ENCODE measurements at regions not wholly inside any gene's neighbourhood (a gene's known extent, or its start where the extent isn't known, plus 50 kb on each side); places are given as distances from the start of the nearest gene placed in this dataset.
A peak's percentile ranks its signal among the peaks of the same experiment; 100 is the strongest.

GRCh38 chr3:181066143-181067087 is 76.9 kb upstream of the DNAJC19 start:
- no peak overlapping the region for H2BK120ac ChIP-seq (ENCODE audit: low read depth, low read length)
- H3K4ac ChIP-seq (ENCODE audit: low read length): no peak overlapping the region
- no peak overlapping the region for H3K18ac ChIP-seq (ENCODE audit: low read length)
- no peak overlapping the region for H2AK5ac ChIP-seq (ENCODE audit: low read depth, low read length)
- no peaks in the 10 kb centered on the region for H3K79me1 ChIP-seq (ENCODE audit: low read depth, low read length)
- no peak overlapping the region for H3K23ac ChIP-seq (ENCODE audit: low read depth, low read length, poor library complexity)
- H3K4me1 ChIP-seq (ENCODE audit: control insufficient read depth in 2 of 2, insufficient read depth in 1 of 2, low read depth in 1 of 2, low read length in 2 of 2): no peaks in the 10 kb centered on the region
- H4K91ac ChIP-seq (ENCODE audit: low read depth, low read length, poor library complexity): no peak overlapping the region
- no peak overlapping the region for H3K14ac ChIP-seq (ENCODE audit: low read length)
- H3K36me3 ChIP-seq (replicated peaks in 1 of 2; ENCODE audit: control insufficient read depth in 2 of 2, insufficient read depth in 2 of 2, low read length in 2 of 2): no peaks in the 10 kb centered on the region
- no peak overlapping the region for H3K4me3 ChIP-seq (ENCODE audit: low read length in 2 of 2)
- no peak overlapping the region for H2AFZ ChIP-seq (ENCODE audit: low read length)
- no peak overlapping the region for H3K9ac ChIP-seq (ENCODE audit: low read depth, low read length, poor library complexity)
- peaks cover 0 to 3% (median 0%) of the 10 kb centered on the region in 3 experiments for H3K27me3 ChIP-seq (ENCODE audit: control insufficient read depth in 3 of 3, insufficient read depth in 3 of 3, low read depth in 1 of 3, low read length in 3 of 3)
- H3K4me2 ChIP-seq (ENCODE audit: insufficient read depth, low read length, poor library complexity, severe bottlenecking): no peak overlapping the region
- no peak overlapping the region for H2BK12ac ChIP-seq (ENCODE audit: low read length)
- WGBS, 2 donors (ENCODE audit: extremely low coverage in 2 of 2, insufficient read length in 2 of 2, insufficient replicate concordance in 1 of 2): no CpG with 5 or more reads among the region's 4 CpGs
- no peaks in the 10 kb centered on the region for H3K9me3 ChIP-seq (replicated peaks in 1 of 2; ENCODE audit: control insufficient read depth in 2 of 2, insufficient read depth in 1 of 2, low read depth in 1 of 2, low read length in 2 of 2)
- no peak for DNase-seq (ENCODE audit: low spot score)
- H2BK5ac ChIP-seq (ENCODE audit: low read length): no peak overlapping the region
- no peak overlapping the region for H2BK15ac ChIP-seq (ENCODE audit: low read length)
- peak overlapping the region; percentile 4 for H3K27ac ChIP-seq (replicated peaks; ENCODE audit: low read length)
- H4K8ac ChIP-seq (ENCODE audit: low read depth, low read length): no peak overlapping the region

GRCh38 chr3:181056136-181056732 is 66.7 kb upstream of the DNAJC19 start:
- no peak overlapping the region for H2BK5ac ChIP-seq (ENCODE audit: low read length)
- H3K27ac ChIP-seq (replicated peaks; ENCODE audit: low read length): no peak overlapping the region
- no peak overlapping the region for H2BK12ac ChIP-seq (ENCODE audit: low read length)
- H3K4me2 ChIP-seq (ENCODE audit: insufficient read depth, low read length, poor library complexity, severe bottlenecking): no peak overlapping the region
- H2BK15ac ChIP-seq (ENCODE audit: low read length): no peak overlapping the region
- H3K36me3 ChIP-seq (replicated peaks in 1 of 2; ENCODE audit: control insufficient read depth in 2 of 2, insufficient read depth in 2 of 2, low read length in 2 of 2): no peaks in the 10 kb centered on the region
- no peaks in the 10 kb centered on the region for H3K79me1 ChIP-seq (ENCODE audit: low read depth, low read length)
- no peak overlapping the region for H4K91ac ChIP-seq (ENCODE audit: low read depth, low read length, poor library complexity)
- H3K4me1 ChIP-seq (ENCODE audit: control insufficient read depth in 2 of 2, insufficient read depth in 1 of 2, low read depth in 1 of 2, low read length in 2 of 2): peaks cover 0 to 9% of the 10 kb centered on the region in 2 donors
- no peak overlapping the region for H3K18ac ChIP-seq (ENCODE audit: low read length)
- no CpG with 5 or more reads among the region's 4 CpGs for WGBS, 2 donors (ENCODE audit: extremely low coverage in 2 of 2, insufficient read length in 2 of 2, insufficient replicate concordance in 1 of 2)
- no peak overlapping the region for H3K14ac ChIP-seq (ENCODE audit: low read length)
- no peak overlapping the region for H3K4ac ChIP-seq (ENCODE audit: low read length)
- H3K27me3 ChIP-seq (ENCODE audit: control insufficient read depth in 3 of 3, insufficient read depth in 3 of 3, low read depth in 1 of 3, low read length in 3 of 3): no peaks in the 10 kb centered on the region
- H3K9ac ChIP-seq (ENCODE audit: low read depth, low read length, poor library complexity): no peak overlapping the region
- no peak for DNase-seq (ENCODE audit: low spot score)
- no peaks in the 10 kb centered on the region for H3K9me3 ChIP-seq (replicated peaks in 1 of 2; ENCODE audit: control insufficient read depth in 2 of 2, insufficient read depth in 1 of 2, low read depth in 1 of 2, low read length in 2 of 2)
- no peak overlapping the region for H3K4me3 ChIP-seq (ENCODE audit: low read length in 2 of 2)
- H2AK5ac ChIP-seq (ENCODE audit: low read depth, low read length): no peak overlapping the region
- no peak overlapping the region for H2AFZ ChIP-seq (ENCODE audit: low read length)
- no peak overlapping the region for H3K23ac ChIP-seq (ENCODE audit: low read depth, low read length, poor library complexity)
- H2BK120ac ChIP-seq (ENCODE audit: low read depth, low read length): no peak overlapping the region
- no peak overlapping the region for H4K8ac ChIP-seq (ENCODE audit: low read depth, low read length)

- Histone ChIP-seq H3K4ac (ENCODE audit: low read length) (no peak overlapping the region), H3K4me2 (ENCODE audit: insufficient read depth, low read length, poor library complexity, severe bottlenecking) (no peak overlapping the region), H2AK5ac (ENCODE audit: low read depth, low read length) (no peak overlapping the region), H2BK5ac (ENCODE audit: low read length) (no peak overlapping the region), H4K91ac (ENCODE audit: low read depth, low read length, poor library complexity) (no peak overlapping the region), H3K4me3 (ENCODE audit: low read length in 2 of 2) (no peak overlapping the region), H3K18ac (ENCODE audit: low read length) (no peak overlapping the region), H3K23ac (ENCODE audit: low read depth, low read length, poor library complexity) (no peak overlapping the region), H3K9me3 (replicated peaks in 1 of 2; ENCODE audit: control insufficient read depth in 2 of 2, insufficient read depth in 1 of 2, low read depth in 1 of 2, low read length in 2 of 2) (no peaks in the 10 kb centered on the region), H3K14ac (ENCODE audit: low read length) (no peak overlapping the region), H3K36me3 (replicated peaks in 1 of 2; ENCODE audit: control insufficient read depth in 2 of 2, insufficient read depth in 2 of 2, low read length in 2 of 2) (no peaks in the 10 kb centered on the region), H3K27me3 (ENCODE audit: control insufficient read depth in 3 of 3, insufficient read depth in 3 of 3, low read depth in 1 of 3, low read length in 3 of 3) (no peaks in the 10 kb centered on the region), H2BK15ac (ENCODE audit: low read length) (no peak overlapping the region), H4K8ac (ENCODE audit: low read depth, low read length) (no peak overlapping the region), H3K9ac (ENCODE audit: low read depth, low read length, poor library complexity) (no peak overlapping the region), H2BK120ac (ENCODE audit: low read depth, low read length) (no peak overlapping the region), H3K27ac (replicated peaks; ENCODE audit: low read length) (no peak overlapping the region), H2BK12ac (ENCODE audit: low read length) (no peak overlapping the region), H3K4me1 (ENCODE audit: control insufficient read depth in 2 of 2, insufficient read depth in 1 of 2, low read depth in 1 of 2, low read length in 2 of 2) (peaks cover 0 to 9% of the 10 kb centered on the region in 2 donors), H2AFZ (ENCODE audit: low read length) (no peak overlapping the region), H3K79me1 (ENCODE audit: low read depth, low read length) (no peaks in the 10 kb centered on the region)
- DNase-seq (ENCODE audit: low spot score): no peak
Measured at GRCh38 chr3:181054538-181054937, 65.0 kb upstream of the DNAJC19 start.

- no peak overlapping the region for H4K8ac ChIP-seq (ENCODE audit: low read depth, low read length)
- H3K18ac ChIP-seq (ENCODE audit: low read length): no peak overlapping the region
- no peak overlapping the region for H3K4ac ChIP-seq (ENCODE audit: low read length)
Measured at GRCh38 chr3:181052256-181052655, 62.7 kb upstream of the DNAJC19 start.

More at GRCh38 chr3:181052256-181052655, 62.7 kb upstream of the DNAJC19 start:
- no peak overlapping the region for H2BK15ac ChIP-seq (ENCODE audit: low read length)
- no peak overlapping the region for H3K14ac ChIP-seq (ENCODE audit: low read length)
- H3K4me2 ChIP-seq (ENCODE audit: insufficient read depth, low read length, poor library complexity, severe bottlenecking): no peak overlapping the region
- no peak overlapping the region for H4K91ac ChIP-seq (ENCODE audit: low read depth, low read length, poor library complexity)
- no peak overlapping the region for H2BK120ac ChIP-seq (ENCODE audit: low read depth, low read length)
- no CpG with 5 or more reads among the region's 2 CpGs for WGBS, 2 donors (ENCODE audit: extremely low coverage in 2 of 2, insufficient read length in 2 of 2, insufficient replicate concordance in 1 of 2)
- H2BK5ac ChIP-seq (ENCODE audit: low read length): no peak overlapping the region
- no peak for DNase-seq (ENCODE audit: low spot score)
- H3K9me3 ChIP-seq (replicated peaks in 1 of 2; ENCODE audit: control insufficient read depth in 2 of 2, insufficient read depth in 1 of 2, low read depth in 1 of 2, low read length in 2 of 2): peaks cover 0 to 2% of the 10 kb centered on the region in 2 donors
- H2AFZ ChIP-seq (ENCODE audit: low read length): no peak overlapping the region
- H3K4me1 ChIP-seq (ENCODE audit: control insufficient read depth in 2 of 2, insufficient read depth in 1 of 2, low read depth in 1 of 2, low read length in 2 of 2): peaks cover 0 to 9% of the 10 kb centered on the region in 2 donors
- no peaks in the 10 kb centered on the region for H3K36me3 ChIP-seq (replicated peaks in 1 of 2; ENCODE audit: control insufficient read depth in 2 of 2, insufficient read depth in 2 of 2, low read length in 2 of 2)
- no peak overlapping the region for H3K9ac ChIP-seq (ENCODE audit: low read depth, low read length, poor library complexity)
- H3K23ac ChIP-seq (ENCODE audit: low read depth, low read length, poor library complexity): no peak overlapping the region
- no peak overlapping the region for H2AK5ac ChIP-seq (ENCODE audit: low read depth, low read length)
- no peak overlapping the region for H3K4me3 ChIP-seq (ENCODE audit: low read length in 2 of 2)
- H3K79me1 ChIP-seq (ENCODE audit: low read depth, low read length): no peaks in the 10 kb centered on the region
- H2BK12ac ChIP-seq (ENCODE audit: low read length): no peak overlapping the region
- H3K27ac ChIP-seq (replicated peaks; ENCODE audit: low read length): no peak overlapping the region
- H3K27me3 ChIP-seq (ENCODE audit: control insufficient read depth in 3 of 3, insufficient read depth in 3 of 3, low read depth in 1 of 3, low read length in 3 of 3): no peaks in the 10 kb centered on the region
